Neuronal stem cell (in vitro differentiated cells): ENCODE measurements at regions not wholly inside any gene's neighbourhood (a gene's known extent, or its start where the extent isn't known, plus 50 kb on each side); places are given as distances from the start of the nearest gene placed in this dataset.

Source experiments
- DNase-seq: peaks from one replicate; pipeline ENCODE4 v3.0.0-alpha.2; 2013; ENCODE audit warnings: low spot score
- H2AFZ ChIP-seq: one replicate; pipeline ENCODE4 v1.6.1; 2013; ENCODE audit warnings: mild to moderate bottlenecking, low read length, inconsistent platforms
- H2AK5ac ChIP-seq: 2 replicates; pipeline ENCODE4 v1.6.1; 2013; ENCODE audit warnings: low read depth, mild to moderate bottlenecking, inconsistent platforms, low read length, moderate library complexity, mixed read lengths
- H2BK120ac ChIP-seq: 2 replicates; pipeline ENCODE4 v1.6.1; 2013; ENCODE audit warnings: low read depth, mild to moderate bottlenecking, inconsistent platforms, low read length, moderate library complexity, mixed read lengths
- H2BK12ac ChIP-seq: one replicate; pipeline ENCODE4 v1.6.1; 2013; ENCODE audit warnings: low read length, inconsistent platforms
- H2BK15ac ChIP-seq: 2 replicates; pipeline ENCODE4 v1.6.1; 2013; ENCODE audit warnings: mild to moderate bottlenecking, low read length, inconsistent platforms, mixed read lengths
- H2BK5ac ChIP-seq: one replicate; pipeline ENCODE4 v1.6.1; 2013; ENCODE audit warnings: inconsistent platforms, mild to moderate bottlenecking, low read length, moderate library complexity
- H3K14ac ChIP-seq: one replicate; pipeline ENCODE4 v1.6.1; 2013; ENCODE audit warnings: low read length, inconsistent platforms
- H3K18ac ChIP-seq: 2 replicates; pipeline ENCODE4 v1.6.1; 2013; ENCODE audit warnings: low read length, inconsistent platforms
- H3K23ac ChIP-seq: 2 replicates; pipeline ENCODE4 v1.6.1; 2013; ENCODE audit warnings: low read depth, mild to moderate bottlenecking, mixed read lengths, low read length, inconsistent platforms; ENCODE audit not compliant: poor library complexity
- H3K27ac ChIP-seq: replicated peaks from 3 replicates; pipeline ENCODE4 v1.5.1; 2013; ENCODE audit warnings: low read length, inconsistent platforms
- H3K27me3 ChIP-seq, 3 experiments: 2 replicates each; pipeline ENCODE4 v1.6.1; 2013; ENCODE audit warnings: low read length in 3 of 3, mild to moderate bottlenecking in 2 of 3, inconsistent platforms in 1 of 3, low read depth in 1 of 3, mixed read lengths in 1 of 3, moderate library complexity in 1 of 3; ENCODE audit not compliant: control insufficient read depth in 3 of 3, insufficient read depth in 3 of 3
- H3K36me3 ChIP-seq, 2 donors: replicated peaks in 1 of 2; 2 replicates each; pipeline ENCODE4 v1.6.1; 2013; ENCODE audit warnings: low read length in 2 of 2; ENCODE audit not compliant: control insufficient read depth in 2 of 2, insufficient read depth in 2 of 2
- H3K4ac ChIP-seq: 2 replicates; pipeline ENCODE4 v1.6.1; 2013; ENCODE audit warnings: inconsistent platforms, mild to moderate bottlenecking, low read length, moderate library complexity
- H3K4me1 ChIP-seq, 2 donors: 1 replicate in 1 of 2; 2 replicates in 1 of 2; pipeline ENCODE4 v1.6.1; 2013; ENCODE audit warnings: low read length in 2 of 2, low read depth in 1 of 2; ENCODE audit not compliant: control insufficient read depth in 2 of 2, insufficient read depth in 1 of 2
- H3K4me2 ChIP-seq: one replicate; pipeline ENCODE4 v1.6.1; 2013; ENCODE audit warnings: mild to moderate bottlenecking, low read length, inconsistent platforms; ENCODE audit not compliant: insufficient read depth, poor library complexity, severe bottlenecking
- H3K4me3 ChIP-seq, 2 donors: 2 replicates each; pipeline ENCODE4 v1.5.1; 2013; ENCODE audit warnings: low read length in 2 of 2, mild to moderate bottlenecking in 2 of 2, inconsistent platforms in 1 of 2, moderate library complexity in 1 of 2
- H3K79me1 ChIP-seq: one replicate; pipeline ENCODE4 v1.6.1; 2013; ENCODE audit warnings: low read depth, mild to moderate bottlenecking, inconsistent platforms, low read length, moderate library complexity
- H3K9ac ChIP-seq: one replicate; pipeline ENCODE4 v1.6.1; 2013; ENCODE audit warnings: mild to moderate bottlenecking, low read depth, low read length, inconsistent platforms; ENCODE audit not compliant: poor library complexity
- H3K9me3 ChIP-seq, 2 donors: replicated peaks in 1 of 2; 2 replicates each; pipeline versions ENCODE3 to v1.6.1; 2013; ENCODE audit warnings: low read length in 2 of 2, mild to moderate bottlenecking in 2 of 2, inconsistent platforms in 1 of 2, low read depth in 1 of 2, mixed read lengths in 1 of 2, moderate library complexity in 1 of 2; ENCODE audit not compliant: control insufficient read depth in 2 of 2, insufficient read depth in 1 of 2
- H4K8ac ChIP-seq: one replicate; pipeline ENCODE4 v1.6.1; 2013; ENCODE audit warnings: low read depth, mild to moderate bottlenecking, inconsistent platforms, low read length, moderate library complexity
- H4K91ac ChIP-seq: one replicate; pipeline ENCODE4 v1.6.1; 2013; ENCODE audit warnings: low read length, low read depth, mild to moderate bottlenecking, inconsistent platforms; ENCODE audit not compliant: poor library complexity
- whole genome bisulfite sequencing, 2 donors: extraction: QIAGEN DNeasy Blood & Tissue Kit; methylation state at CpG; one replicate each; pipeline ENCODE4 v1.1.7; 2013; ENCODE audit warnings: missing lambda C conversion rate in 2 of 2, mixed read lengths in 1 of 2; ENCODE audit not compliant: insufficient read length in 2 of 2, insufficient replicate concordance in 1 of 2; ENCODE audit errors: extremely low coverage in 2 of 2; 5-methylcytosine and 5-hydroxymethylcytosine counted together

DNA sequence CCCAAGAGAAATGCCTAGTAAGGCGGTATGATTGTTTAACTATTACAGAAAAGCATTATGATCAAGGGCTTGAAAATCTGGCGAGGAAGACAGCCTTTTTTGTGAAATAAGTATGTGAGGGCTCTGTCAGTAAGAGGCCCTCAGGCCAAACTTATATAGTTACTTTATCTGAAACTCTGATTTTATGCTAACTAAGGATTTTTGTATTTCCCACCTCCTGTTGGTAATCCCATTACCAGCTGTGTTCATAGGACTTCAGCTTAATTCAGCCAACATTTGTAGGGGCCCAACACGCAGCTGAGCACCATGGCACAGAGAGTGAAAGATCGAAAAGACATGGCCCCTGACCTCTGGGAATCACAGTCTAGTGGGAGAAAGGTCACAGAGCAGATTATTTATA, 318.3 kb upstream of the WWC1 start:
- Histone ChIP-seq H2BK12ac (no peak overlapping the region), H3K4me3 (no peak overlapping the region), H2BK120ac (no peak overlapping the region), H3K4ac (no peak overlapping the region), H3K27ac (no peak overlapping the region), H2AFZ (no peak overlapping the region), H2AK5ac (no peak overlapping the region), H3K23ac (no peak overlapping the region), H3K14ac (no peak overlapping the region), H3K9ac (no peak overlapping the region), H3K79me1 (no peaks in the 10 kb centered on the region), H3K4me2 (no peak overlapping the region), H2BK5ac (no peak overlapping the region), H3K27me3 (no peaks in the 10 kb centered on the region), H2BK15ac (no peak overlapping the region), H3K36me3 (no peaks in the 10 kb centered on the region), H3K18ac (no peak overlapping the region), H3K4me1 (no peaks in the 10 kb centered on the region), H4K8ac (no peak overlapping the region), H3K9me3 (no peaks in the 10 kb centered on the region), H4K91ac (no peak overlapping the region)
- no peak for DNase-seq
- no CpG with 5 or more reads among the region's 4 CpGs for WGBS, 2 donors

- Histone ChIP-seq H2BK120ac (no peak overlapping the region), H3K18ac (no peak overlapping the region), H2BK5ac (no peak overlapping the region), H3K4ac (no peak overlapping the region), H3K14ac (no peak overlapping the region), H2AFZ (no peak overlapping the region), H2AK5ac (no peak overlapping the region), H4K91ac (no peak overlapping the region), H3K79me1 (no peaks in the 10 kb centered on the region), H3K4me2 (no peak overlapping the region), H3K23ac (no peak overlapping the region), H3K4me3 (no peak overlapping the region), H2BK15ac (no peak overlapping the region), H3K36me3 (no peaks in the 10 kb centered on the region), H3K9ac (no peak overlapping the region), H2BK12ac (no peak overlapping the region), H3K9me3 (no peaks in the 10 kb centered on the region), H4K8ac (no peak overlapping the region), H3K27ac (no peak overlapping the region), H3K27me3 (no peaks in the 10 kb centered on the region), H3K4me1 (peaks cover 2 to 7% of the 10 kb centered on the region in 2 donors)
- no CpG with 5 or more reads among the region's 1 CpG for WGBS, 2 donors
- no peak for DNase-seq
Measured at GRCh38 chr5:167984951-167985350, 306.5 kb upstream of the WWC1 start.

DNA sequence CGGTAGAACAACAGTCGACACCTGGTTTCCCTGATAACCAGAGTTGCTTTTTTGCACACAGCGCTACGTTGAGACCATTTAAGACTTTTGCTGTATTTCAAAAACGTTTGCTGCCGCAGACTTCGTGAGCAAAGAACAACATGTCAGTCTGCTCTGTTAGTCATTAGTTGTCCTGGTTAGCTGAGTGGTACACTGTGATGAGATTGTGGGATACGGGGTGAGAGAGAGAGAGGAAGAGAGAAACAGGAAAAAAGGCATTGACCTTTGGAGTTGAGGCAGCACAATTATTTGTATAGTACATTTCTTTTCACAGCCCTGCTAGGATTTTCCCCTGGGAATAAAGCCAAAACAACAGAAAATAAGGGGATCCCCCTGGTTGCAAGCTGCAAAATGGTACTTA, 306.1 kb upstream of the WWC1 start:
- Histone ChIP-seq H2AFZ (no peak overlapping the region), H3K9me3 (no peaks in the 10 kb centered on the region), H4K8ac (no peak overlapping the region), H2BK120ac (no peak overlapping the region), H3K36me3 (no peaks in the 10 kb centered on the region), H3K4me2 (no peak overlapping the region), H3K4me3 (no peak overlapping the region), H3K27me3 (no peaks in the 10 kb centered on the region), H2BK5ac (no peak overlapping the region), H3K14ac (no peak overlapping the region), H4K91ac (no peak overlapping the region), H3K4ac (no peak overlapping the region), H2AK5ac (no peak overlapping the region), H3K27ac (no peak overlapping the region), H2BK12ac (no peak overlapping the region), H3K9ac (no peak overlapping the region), H3K79me1 (no peaks in the 10 kb centered on the region), H3K23ac (no peak overlapping the region), H3K18ac (no peak overlapping the region), H3K4me1 (peaks cover 2 to 7% of the 10 kb centered on the region in 2 donors), H2BK15ac (no peak overlapping the region)
- no peak for DNase-seq
- no CpG with 5 or more reads among the region's 8 CpGs for WGBS, 2 donors

- no peak overlapping the region for H4K91ac ChIP-seq
- no peaks in the 10 kb centered on the region for H3K27me3 ChIP-seq
- no peaks in the 10 kb centered on the region for H3K36me3 ChIP-seq
- no peak overlapping the region for H2AFZ ChIP-seq
- no peak overlapping the region for H4K8ac ChIP-seq
- H2BK12ac ChIP-seq, result no peak overlapping the region
- no peak overlapping the region for H3K4ac ChIP-seq
- no peak overlapping the region for H3K18ac ChIP-seq
- DNase-seq, result no peak
- H3K4me1 ChIP-seq, result peaks cover 2 to 7% of the 10 kb centered on the region in 2 donors
- H2AK5ac ChIP-seq, result no peak overlapping the region
- no peak overlapping the region for H2BK120ac ChIP-seq
- H3K79me1 ChIP-seq, result no peaks in the 10 kb centered on the region
- no peak overlapping the region for H3K27ac ChIP-seq
- H3K23ac ChIP-seq, result no peak overlapping the region
- no peak overlapping the region for H2BK5ac ChIP-seq
- no peak overlapping the region for H3K4me3 ChIP-seq
- no peaks in the 10 kb centered on the region for H3K9me3 ChIP-seq
- H3K14ac ChIP-seq, result no peak overlapping the region
- H3K4me2 ChIP-seq, result no peak overlapping the region
- H3K9ac ChIP-seq, result no peak overlapping the region
- no CpG with 5 or more reads among the region's 12 CpGs for WGBS, 2 donors
- H2BK15ac ChIP-seq, result no peak overlapping the region
Measured at GRCh38 chr5:167987490-167988280, 303.8 kb upstream of the WWC1 start.
